Activated T-helper 2 cell treated with anti-CD3 and anti-CD28 coated beads, Interferon-gamma antibody, Interleukin-2, Interleukin-4, amounts not matched to agents 10 μg/mL and 5 μg/mL and 100 μg/mL, durations not matched to agents 14 hours and 24 hours and 36 hours (primary cell): ENCODE measurements at regions not wholly inside any gene's neighbourhood (a gene's known extent, or its start where the extent isn't known, plus 50 kb on each side); places are given as distances from the start of the nearest gene placed in this dataset.
"Not testable (repeated sequence)": the region's sequence is repeated elsewhere in the genome, so short reads cannot be mapped to it uniquely, and the experiment has no call there.

ENCODE experiments used
- DNase-seq: peaks from one replicate; pipeline ENCODE4 v3.0.0; 2021; ENCODE audit warnings: low spot score
- H3K27ac Mint-ChIP-seq: one replicate; pipeline ENCODE4 v1.8.0; 2021; ENCODE audit warnings: mixed read lengths
- H3K27me3 Mint-ChIP-seq: one replicate; pipeline ENCODE4 v1.8.0; 2021; ENCODE audit warnings: low read depth, mixed read lengths
- H3K36me3 Mint-ChIP-seq: one replicate; pipeline ENCODE4 v1.8.0; 2021; ENCODE audit warnings: low read depth, mixed read lengths
- H3K4me1 Mint-ChIP-seq: one replicate; pipeline ENCODE4 v1.8.0; 2021; ENCODE audit warnings: low read depth, mixed read lengths
- H3K4me3 Mint-ChIP-seq: one replicate; pipeline ENCODE4 v1.8.0; 2021; ENCODE audit warnings: low read depth, mild to moderate bottlenecking, moderate library complexity, mixed read lengths
- H3K9me3 Mint-ChIP-seq: one replicate; pipeline ENCODE4 v1.8.0; 2021; ENCODE audit warnings: mixed read lengths
- intact Hi-C: fragments of 100-400 bp; cut with micrococcal nuclease; formaldehyde crosslinking; loops from one replicate; pipeline ENCODE4 v1.15.1; 2023

DNA sequence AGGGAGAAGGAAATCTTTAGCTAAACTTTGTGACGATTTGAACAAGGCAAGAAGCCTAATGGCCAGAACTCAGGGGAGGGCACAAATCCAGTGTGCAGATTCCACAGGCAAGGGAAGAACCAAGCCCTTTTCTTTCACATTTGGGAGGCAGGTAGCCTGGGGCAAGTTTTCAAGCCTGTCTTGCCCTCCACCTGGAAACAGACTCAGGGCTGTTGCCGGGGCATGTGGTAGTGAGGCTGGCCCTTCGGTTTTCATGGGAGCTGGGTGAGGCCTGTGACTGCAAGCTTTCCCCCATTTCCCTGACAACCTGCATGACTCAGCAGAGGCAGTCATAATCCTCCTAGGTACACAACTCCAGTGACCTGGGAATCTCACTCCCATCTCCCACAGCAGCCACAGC, 331.6 kb upstream of the ACTRT1 start:
- H3K9me3 Mint-ChIP-seq, H3K27me3 Mint-ChIP-seq, H3K36me3 Mint-ChIP-seq, H3K4me3 Mint-ChIP-seq, DNase-seq, H3K27ac Mint-ChIP-seq, intact Hi-C loops, H3K4me1 Mint-ChIP-seq: not testable (repeated sequence)

DNA sequence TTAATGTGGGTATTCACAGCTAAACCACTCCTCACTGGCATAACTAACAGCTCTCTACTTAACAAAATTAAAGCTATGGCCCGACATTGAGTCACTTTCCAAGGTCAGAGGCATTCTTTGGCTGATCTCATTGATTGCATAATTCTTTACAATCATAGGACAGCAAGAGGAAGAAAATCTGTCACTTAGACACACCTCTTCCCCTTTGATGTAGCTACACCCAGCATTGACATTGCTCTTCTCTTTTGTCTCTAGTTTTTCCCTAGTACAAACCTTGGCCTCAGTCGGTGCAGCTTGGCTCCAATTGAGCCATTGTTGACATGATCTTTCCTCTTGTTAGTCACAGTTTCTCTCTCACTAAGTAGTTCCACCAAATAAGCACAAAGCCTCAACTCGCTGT, 313.3 kb upstream of the ACTRT1 start:
- intact Hi-C loops: no loop called here
- Mint-ChIP-seq H3K9me3 (no peaks in the 10 kb centered on the region), H3K27me3 (no peaks in the 10 kb centered on the region), H3K4me3 (no peak overlapping the region), H3K4me1 (no peaks in the 10 kb centered on the region), H3K27ac (no peak overlapping the region), H3K36me3 (no peaks in the 10 kb centered on the region)
- no peak for DNase-seq

DNA sequence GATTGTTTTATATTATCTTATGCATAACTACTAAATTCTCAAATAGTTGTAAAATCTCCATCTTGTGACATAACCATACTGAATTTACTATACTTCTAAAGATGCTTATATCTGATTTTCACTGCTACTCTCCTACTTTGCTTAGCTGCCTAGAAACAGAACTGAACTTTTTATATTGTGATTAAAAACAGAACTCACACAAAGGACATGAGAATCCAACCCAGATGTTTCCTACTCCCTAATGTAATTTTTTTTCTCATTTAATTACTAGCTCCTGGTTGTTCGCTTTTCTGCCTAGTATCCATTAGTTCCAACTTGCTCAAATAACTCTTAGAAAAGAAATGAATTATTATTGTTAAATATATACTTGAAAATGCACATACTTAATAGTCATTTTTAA, 283.5 kb upstream of the ACTRT1 start:
- Mint-ChIP-seq H3K27me3 (no peaks in the 10 kb centered on the region), H3K4me1 (no peaks in the 10 kb centered on the region), H3K9me3 (no peaks in the 10 kb centered on the region), H3K27ac (no peak overlapping the region), H3K36me3 (no peaks in the 10 kb centered on the region), H3K4me3 (no peak overlapping the region)
- intact Hi-C loops: no loop called here
- no peak for DNase-seq

DNA sequence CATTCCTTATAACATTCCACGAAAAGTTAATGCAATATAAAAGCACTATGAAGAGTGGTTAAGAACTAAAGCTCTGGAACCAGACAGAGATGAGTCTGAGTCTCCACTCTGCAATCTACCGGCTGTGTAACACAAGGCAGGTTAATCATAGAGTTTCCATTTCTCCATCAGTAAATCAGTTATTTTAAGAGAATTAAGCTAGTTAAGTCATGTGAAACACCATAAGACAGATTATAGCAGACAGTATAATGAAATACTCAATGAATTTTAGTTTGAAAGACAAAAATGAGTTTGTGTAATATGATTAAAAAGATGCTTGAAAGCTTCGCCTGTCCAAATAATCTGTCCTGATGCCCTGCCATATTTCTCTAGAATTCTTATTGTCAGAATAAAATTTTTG, 282.6 kb upstream of the ACTRT1 start:
- Mint-ChIP-seq H3K9me3 (no peaks in the 10 kb centered on the region), H3K27me3 (no peaks in the 10 kb centered on the region), H3K4me3 (no peak overlapping the region), H3K4me1 (no peaks in the 10 kb centered on the region), H3K36me3 (no peaks in the 10 kb centered on the region), H3K27ac (no peak overlapping the region)
- DNase-seq: no peak
- intact Hi-C loops: no loop called here

DNA sequence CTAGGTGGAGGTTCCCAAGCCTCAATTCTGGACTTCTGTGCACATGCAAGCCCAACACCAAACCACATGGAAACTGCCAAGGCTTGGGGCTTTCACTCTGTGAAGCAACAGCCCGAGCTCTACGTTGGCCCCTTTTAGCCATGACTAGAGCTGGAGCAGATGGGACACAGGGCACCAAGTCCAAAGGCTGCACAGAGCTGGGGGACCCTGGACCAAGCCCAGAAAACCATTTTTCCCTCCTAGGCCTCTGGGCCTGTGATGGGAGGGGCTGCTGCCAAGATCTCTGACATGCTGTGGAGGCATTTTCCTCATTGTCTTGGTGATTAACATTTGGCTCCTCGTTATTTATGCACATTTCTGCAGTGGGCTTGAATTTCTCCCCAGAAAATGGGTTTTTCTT, 258.7 kb upstream of the ACTRT1 start:
- no peaks in the 10 kb centered on the region for H3K9me3 Mint-ChIP-seq
- no peaks in the 10 kb centered on the region for H3K4me1 Mint-ChIP-seq
- H3K27me3 Mint-ChIP-seq: no peaks in the 10 kb centered on the region
- intact Hi-C loops: no loop called here
- no peak overlapping the region for H3K4me3 Mint-ChIP-seq
- H3K27ac Mint-ChIP-seq: no peak overlapping the region
- no peak for DNase-seq
- no peaks in the 10 kb centered on the region for H3K36me3 Mint-ChIP-seq

DNA sequence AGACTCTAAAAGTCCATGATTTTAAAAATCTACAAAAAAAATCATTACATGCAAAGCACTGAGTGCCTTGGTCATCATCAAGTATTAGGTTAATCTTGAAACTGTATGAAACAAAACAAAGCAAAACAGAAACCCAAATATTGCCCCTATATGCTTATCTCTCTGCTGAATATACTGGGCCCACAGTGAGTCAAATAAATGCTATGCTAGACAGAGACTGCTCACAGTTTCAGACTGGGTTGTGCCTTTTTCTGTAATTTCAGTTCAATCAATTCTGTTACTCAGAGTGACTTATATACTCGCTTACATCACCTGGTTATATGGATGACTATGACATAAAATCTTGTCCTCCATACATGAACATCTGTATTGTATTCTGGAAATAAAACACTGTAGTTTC, 257.1 kb upstream of the ACTRT1 start:
- Mint-ChIP-seq H3K36me3 (no peaks in the 10 kb centered on the region), H3K4me3 (no peak overlapping the region), H3K9me3 (no peaks in the 10 kb centered on the region), H3K27ac (no peak overlapping the region), H3K27me3 (no peaks in the 10 kb centered on the region), H3K4me1 (no peaks in the 10 kb centered on the region)
- no peak for DNase-seq
- intact Hi-C loops: no loop called here

DNA sequence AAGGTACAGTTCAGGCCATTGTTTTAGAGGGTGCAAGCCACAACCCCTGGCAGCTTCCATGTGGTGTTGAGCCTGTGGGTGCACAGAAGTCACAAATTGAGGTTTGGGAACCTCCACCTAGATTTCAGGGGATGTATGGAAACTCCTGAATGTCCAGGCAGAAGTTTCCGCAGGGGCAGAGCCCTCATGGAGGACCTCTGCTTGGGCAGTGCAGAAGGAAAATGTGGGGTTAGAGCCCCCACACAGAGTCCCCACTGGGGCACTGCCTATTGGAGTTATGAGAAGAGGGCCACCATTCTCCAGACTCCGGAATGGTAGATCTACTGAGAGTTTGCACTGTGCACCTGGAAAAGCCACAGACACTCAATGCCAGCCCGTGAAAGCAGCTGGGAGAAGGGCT, 242.0 kb upstream of the ACTRT1 start:
- no peak for DNase-seq
- H3K9me3 Mint-ChIP-seq: no peaks in the 10 kb centered on the region
- H3K27ac Mint-ChIP-seq: no peak overlapping the region
- intact Hi-C loops: no loop called here
- no peaks in the 10 kb centered on the region for H3K36me3 Mint-ChIP-seq
- H3K4me1 Mint-ChIP-seq: no peaks in the 10 kb centered on the region
- H3K27me3 Mint-ChIP-seq: no peaks in the 10 kb centered on the region
- H3K4me3 Mint-ChIP-seq: no peak overlapping the region

DNA sequence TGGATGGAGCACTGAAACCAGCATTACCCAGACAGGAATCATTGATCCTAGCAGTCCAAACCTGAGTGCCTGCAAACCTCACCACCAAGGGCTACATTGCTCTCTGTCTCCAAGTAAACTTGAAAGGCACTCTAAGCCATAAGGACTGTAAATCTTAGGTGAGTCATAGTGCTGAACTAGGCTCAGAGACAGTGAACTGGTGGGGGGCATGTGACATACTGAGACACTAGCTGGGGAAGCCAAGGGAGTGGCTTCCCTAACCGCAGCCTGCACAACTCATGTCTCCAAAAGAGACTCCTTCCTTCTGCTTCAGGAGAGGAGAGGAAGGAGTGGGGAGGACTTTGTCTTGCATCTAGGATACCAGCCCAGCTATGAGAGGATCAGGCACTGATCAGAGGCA, 235.5 kb upstream of the ACTRT1 start:
- no peak for DNase-seq
- intact Hi-C loops: no loop called here
- Mint-ChIP-seq H3K9me3 (no peaks in the 10 kb centered on the region), H3K27ac (no peak overlapping the region), H3K4me1 (no peaks in the 10 kb centered on the region), H3K4me3 (no peak overlapping the region), H3K27me3 (no peaks in the 10 kb centered on the region), H3K36me3 (no peaks in the 10 kb centered on the region)

DNA sequence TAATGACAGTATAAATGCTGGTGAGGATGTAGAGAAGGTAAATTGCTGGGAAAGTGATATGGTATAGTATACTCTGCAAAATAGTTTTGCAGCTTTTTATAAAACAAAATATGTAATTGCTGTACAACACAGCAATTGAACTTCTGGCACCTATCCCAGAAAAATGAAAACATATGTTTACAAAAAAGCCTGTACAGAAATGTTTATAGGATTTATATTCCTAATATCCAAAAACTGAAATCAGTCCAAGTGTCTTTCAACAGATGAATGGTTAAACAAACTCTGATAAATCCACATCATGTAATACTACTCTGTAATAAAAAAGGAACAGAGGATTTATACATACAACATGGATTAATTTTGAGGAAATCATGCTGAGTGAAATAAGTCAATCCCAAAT, 198.4 kb upstream of the ACTRT1 start:
- Mint-ChIP-seq H3K4me1 (no peaks in the 10 kb centered on the region), H3K27ac (no peak overlapping the region), H3K36me3 (no peaks in the 10 kb centered on the region), H3K27me3 (no peaks in the 10 kb centered on the region), H3K9me3 (no peaks in the 10 kb centered on the region), H3K4me3 (no peak overlapping the region)
- intact Hi-C loops: no loop called here
- no peak for DNase-seq

DNA sequence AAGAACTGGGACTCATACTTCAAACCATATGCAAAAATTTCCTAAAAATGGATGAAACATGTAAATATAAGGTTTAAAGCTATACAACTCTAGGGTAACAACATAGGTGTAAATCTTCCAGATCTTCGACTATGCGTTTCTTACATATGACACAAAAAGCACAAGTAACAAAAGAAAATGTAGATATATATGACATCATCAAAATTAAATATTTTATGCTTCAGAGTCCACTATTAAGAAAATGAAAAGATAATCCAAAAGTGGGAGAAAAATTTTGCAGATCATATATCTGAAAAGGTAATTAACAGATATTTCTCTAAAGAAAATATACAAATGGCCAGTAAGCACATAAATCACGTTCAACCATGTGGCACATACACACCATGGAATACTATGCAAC, 164.2 kb upstream of the ACTRT1 start:
- H3K4me3 Mint-ChIP-seq: no peak overlapping the region
- peaks cover 12% of the 10 kb centered on the region for H3K9me3 Mint-ChIP-seq
- H3K36me3 Mint-ChIP-seq: no peaks in the 10 kb centered on the region
- intact Hi-C loops: no loop called here
- no peaks in the 10 kb centered on the region for H3K4me1 Mint-ChIP-seq
- H3K27me3 Mint-ChIP-seq: no peaks in the 10 kb centered on the region
- DNase-seq: no peak
- no peak overlapping the region for H3K27ac Mint-ChIP-seq

DNA sequence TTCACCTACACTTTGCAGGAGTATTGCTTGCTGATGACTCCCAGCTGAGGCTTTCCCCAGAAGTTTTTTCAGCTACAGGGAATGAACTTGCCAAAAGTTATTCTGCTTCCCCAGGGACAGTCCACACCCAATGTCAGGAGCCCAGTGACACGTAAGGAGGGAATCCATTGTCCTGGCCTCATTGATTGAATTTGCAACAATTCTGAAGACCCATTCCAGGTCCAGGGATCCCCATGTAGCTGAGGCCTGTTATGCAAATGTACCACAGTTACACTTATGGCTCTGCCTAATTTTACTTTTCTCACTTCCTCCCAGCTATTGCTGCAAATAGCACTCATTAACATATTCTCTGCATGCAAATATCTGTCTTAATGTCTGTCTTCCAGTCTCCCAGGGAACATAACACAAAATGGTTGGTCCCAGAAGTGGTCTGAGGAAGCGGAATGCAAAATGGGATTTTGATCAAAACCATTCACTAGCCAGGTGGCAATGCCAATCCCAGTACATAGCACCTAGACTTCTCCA, 113.7 kb upstream of the ACTRT1 start:
- no peaks in the 10 kb centered on the region for H3K4me1 Mint-ChIP-seq

DNA sequence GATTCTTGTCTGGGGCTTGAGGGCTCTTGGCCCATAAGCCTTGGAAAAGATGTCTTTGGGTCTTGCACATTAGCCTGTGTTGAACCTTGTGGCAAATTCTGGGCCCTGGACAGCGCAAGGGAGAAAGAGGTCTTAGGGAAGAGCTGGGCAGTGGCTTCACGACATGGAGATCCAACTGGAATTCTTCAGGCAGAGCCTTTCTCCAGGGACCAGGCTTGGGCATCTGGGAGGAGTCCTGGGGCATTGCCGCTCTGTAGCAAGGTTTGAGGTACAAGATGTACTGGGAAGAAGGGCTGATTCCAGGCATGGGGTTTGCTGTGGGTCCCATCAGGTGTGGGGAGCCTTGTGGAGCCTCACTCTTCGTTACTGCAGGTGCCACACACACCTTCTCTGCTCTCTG, 104.0 kb upstream of the ACTRT1 start:
- Mint-ChIP-seq H3K27me3 (no peaks in the 10 kb centered on the region), H3K4me3 (no peak overlapping the region), H3K4me1 (no peaks in the 10 kb centered on the region), H3K9me3 (peaks cover 22% of the 10 kb centered on the region), H3K36me3 (no peaks in the 10 kb centered on the region), H3K27ac (no peak overlapping the region)
- intact Hi-C loops: no loop called here
- no peak for DNase-seq

More for the DNA sequence above, 113.7 kb upstream of the ACTRT1 start:
- H3K9me3 Mint-ChIP-seq: peaks cover 5% of the 10 kb centered on the region
- H3K4me3 Mint-ChIP-seq: no peak overlapping the region
- DNase-seq: no peak
- no peak overlapping the region for H3K27ac Mint-ChIP-seq
- intact Hi-C loops: no loop called here
- H3K27me3 Mint-ChIP-seq: no peaks in the 10 kb centered on the region
- H3K36me3 Mint-ChIP-seq: no peaks in the 10 kb centered on the region

DNA sequence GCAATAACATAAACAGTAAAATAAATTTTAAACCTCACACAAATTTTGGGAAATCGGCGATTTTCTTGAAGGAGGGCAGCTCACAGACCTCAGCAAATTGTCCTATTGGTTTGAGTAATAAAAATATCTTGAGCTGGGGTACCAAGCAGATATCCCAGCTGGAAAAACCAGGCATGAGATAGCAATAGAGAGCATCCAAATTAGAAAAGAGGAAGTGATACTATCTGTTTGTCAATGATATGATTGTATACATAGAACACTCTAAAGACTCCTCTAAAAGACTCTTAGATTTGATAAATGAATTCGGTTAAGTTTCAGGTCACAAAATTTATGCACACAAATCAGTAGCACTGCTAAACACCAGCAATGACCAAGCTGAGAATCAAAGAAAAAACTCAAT, 90.5 kb upstream of the ACTRT1 start:
- Mint-ChIP-seq H3K4me3 (no peak overlapping the region), H3K27me3 (no peaks in the 10 kb centered on the region), H3K4me1 (no peaks in the 10 kb centered on the region), H3K9me3 (no peaks in the 10 kb centered on the region), H3K36me3 (no peaks in the 10 kb centered on the region), H3K27ac (no peak overlapping the region)
- DNase-seq: no peak
- intact Hi-C loops: no loop called here

DNA sequence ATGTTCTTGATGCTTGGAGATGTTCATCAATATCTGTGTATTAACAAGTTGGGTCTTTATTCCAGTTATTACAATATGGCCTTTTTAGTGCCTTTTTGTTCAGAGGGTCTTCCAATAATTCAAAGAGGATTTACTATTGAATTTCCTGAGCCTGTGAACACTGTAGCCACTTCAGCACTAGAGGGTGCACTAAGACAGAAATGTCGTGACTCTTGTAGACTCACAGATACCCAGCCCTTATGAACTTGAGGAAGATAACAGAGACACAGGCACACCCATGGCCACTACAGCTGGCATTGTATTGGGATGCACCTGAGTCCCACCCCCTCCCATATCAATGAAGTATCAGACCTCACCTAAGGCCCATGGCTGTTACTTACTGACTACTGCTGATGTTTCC, 54.4 kb upstream of the ACTRT1 start:
- no peaks in the 10 kb centered on the region for H3K9me3 Mint-ChIP-seq
- intact Hi-C loops: no loop called here
- no peak overlapping the region for H3K27ac Mint-ChIP-seq
- no peaks in the 10 kb centered on the region for H3K4me1 Mint-ChIP-seq
- DNase-seq: no peak
- H3K27me3 Mint-ChIP-seq: no peaks in the 10 kb centered on the region
- H3K36me3 Mint-ChIP-seq: no peaks in the 10 kb centered on the region
- no peak overlapping the region for H3K4me3 Mint-ChIP-seq
